ENCODE measurements at regions not wholly inside any gene's neighbourhood (a gene's known extent, or its start where the extent isn't known, plus 50 kb on each side); places are given as distances from the start of the nearest gene placed in this dataset.
A peak's percentile ranks its signal among the peaks of the same experiment; 100 is the strongest.
"Not testable (repeated sequence)": the region's sequence is repeated elsewhere in the genome, so short reads cannot be mapped to it uniquely, and the experiment has no call there.

GRCh38 chr10:64039198-64039597 lies 518.0 kb downstream of the REEP3 start:
- DNase-seq (ENCODE audit: low spot score), result no peak
- Histone ChIP-seq H3K27ac (no peak overlapping the region), H3K36me3 (no peaks in the 10 kb centered on the region), H3K9me3 (no peaks in the 10 kb centered on the region), H3K4me3 (no peak overlapping the region), H3K4me1 (peaks cover 0 to 15% of the 10 kb centered on the region in 2 donors), H3K27me3 (no peaks in the 10 kb centered on the region)
- no peak for TF ChIP-seq CTCF (IDR thresholded peaks at IDR 0.05)

- Histone ChIP-seq H3K9me3 (no peaks in the 10 kb centered on the region), H3K4me3 (no peak overlapping the region), H3K27ac (no peak overlapping the region), H3K36me3 (no peaks in the 10 kb centered on the region), H3K27me3 (no peaks in the 10 kb centered on the region), H3K4me1 (peaks cover 0 to 15% of the 10 kb centered on the region in 2 donors)
- TF ChIP-seq CTCF (IDR thresholded peaks at IDR 0.05), result no peak
- no peak for DNase-seq (ENCODE audit: low spot score)
Observed at GRCh38 chr10:64040781-64041180, 519.6 kb downstream of the REEP3 start.

- peak; percentile 94 to 97 for TF ChIP-seq CTCF (IDR thresholded peaks at IDR 0.05)
- H3K9me3 ChIP-seq, result no peaks in the 10 kb centered on the region
- H3K27me3 ChIP-seq, result no peaks in the 10 kb centered on the region
- peaks cover 0 to 15% of the 10 kb centered on the region in 2 donors for H3K4me1 ChIP-seq
- H3K36me3 ChIP-seq, result no peaks in the 10 kb centered on the region
- no peak overlapping the region for H3K27ac ChIP-seq
- DNase-seq (ENCODE audit: low spot score), result peak; percentile 80
- peak overlapping the region; percentile 22 to 45 for H3K4me3 ChIP-seq
Observed at GRCh38 chr10:64041185-64041988, 520.2 kb downstream of the REEP3 start.

- H3K36me3 ChIP-seq, result no peaks in the 10 kb centered on the region
- H3K9me3 ChIP-seq, result no peaks in the 10 kb centered on the region
- TF ChIP-seq CTCF (IDR thresholded peaks at IDR 0.05), result no peak
- H3K4me3 ChIP-seq, result no peak overlapping the region
- no peaks in the 10 kb centered on the region for H3K27me3 ChIP-seq
- no peak for DNase-seq (ENCODE audit: low spot score)
- H3K4me1 ChIP-seq, result peaks cover 0 to 12% of the 10 kb centered on the region in 2 donors
- H3K27ac ChIP-seq, result no peak overlapping the region
Observed at GRCh38 chr10:64041989-64042490, 520.8 kb downstream of the REEP3 start.

- Histone ChIP-seq H3K27ac (no peak overlapping the region), H3K9me3 (no peaks in the 10 kb centered on the region), H3K27me3 (no peaks in the 10 kb centered on the region), H3K4me1 (peaks cover 0 to 11% of the 10 kb centered on the region in 2 donors), H3K36me3 (no peaks in the 10 kb centered on the region), H3K4me3 (no peak overlapping the region)
- TF ChIP-seq CTCF (IDR thresholded peaks at IDR 0.05), result no peak
- no peak for DNase-seq (ENCODE audit: low spot score)
Observed at GRCh38 chr10:64044098-64044497, 522.9 kb downstream of the REEP3 start.

GRCh38 chr10:64044957-64045632 lies 523.9 kb downstream of the REEP3 start:
- H3K4me1 ChIP-seq, result peaks cover 0 to 11% of the 10 kb centered on the region in 2 donors
- not testable (repeated sequence) for DNase-seq (ENCODE audit: low spot score)

More at GRCh38 chr10:64044957-64045632, 523.9 kb downstream of the REEP3 start:
- not testable (repeated sequence) for H3K27me3 ChIP-seq, H3K9me3 ChIP-seq, H3K4me3 ChIP-seq, H3K36me3 ChIP-seq, H3K27ac ChIP-seq
